B cell (primary cell): ENCODE measurements at regions not wholly inside any gene's neighbourhood (a gene's known extent, or its start where the extent isn't known, plus 50 kb on each side); places are given as distances from the start of the nearest gene placed in this dataset.

ENCODE experiments used
- ATAC-seq: fragments of 200-7000 bp; cut with Tn5 transposase; one replicate; pipeline ENCODE4 v1.10.0; 2021; ENCODE audit warnings: low read depth, mild to moderate bottlenecking, moderate number of reproducible peaks, moderate library complexity
- CTCF ChIA-PET: fragments of 350-600 bp; sonication (Branson Sonifier 250); formaldehyde crosslinking; loops from one replicate; lab custom pipeline; 2021; ENCODE audit warnings: antibody characterized with exemption, inconsistent platforms; lab: Charles Lee
- POLR2A ChIA-PET: fragments of 350-600 bp; sonication (Branson Sonifier 250); formaldehyde crosslinking; loops from one replicate; lab custom pipeline; 2021; ENCODE audit warnings: antibody characterized with exemption; lab: Charles Lee
- DNase-seq: peaks from one replicate; pipeline ENCODE4 v3.0.0; 2013
- H2AFZ ChIP-seq: 2 replicates; pipeline ENCODE4 v1.6.1; 2012; ENCODE audit warnings: mild to moderate bottlenecking, low read depth, low read length; ENCODE audit not compliant: insufficient read depth, poor library complexity, severe bottlenecking
- H3K27ac ChIP-seq, 2 donors: 1 replicate in 1 of 2; 2 replicates in 1 of 2; pipeline ENCODE4 v1.5.1; 2012 to 2013; ENCODE audit warnings: low read length in 2 of 2, mild to moderate bottlenecking in 2 of 2, moderate library complexity in 1 of 2
- H3K27me3 ChIP-seq, 4 experiments: fragments of 200-600 bp in 1 of 4; sonication (generic) in 1 of 4; replicated peaks in 1 of 4; 1 replicate in 2 of 4; 2 replicates in 2 of 4; pipeline versions ENCODE4 v1.6.1 to v1.7.0; 2013 to 2016; ENCODE audit warnings: low read length in 3 of 4, mild to moderate bottlenecking in 2 of 4, mixed read lengths in 1 of 4, moderate library complexity in 1 of 4; ENCODE audit not compliant: insufficient read depth in 4 of 4, control insufficient read depth in 3 of 4; ENCODE audit errors: control extremely low read depth in 1 of 4
- H3K36me3 ChIP-seq, 2 experiments: replicated peaks in 1 of 2; 1 replicate in 1 of 2; 2 replicates in 1 of 2; pipeline versions ENCODE4 v1.6.1 to v1.7.1; 2013; ENCODE audit warnings: low read length in 1 of 2; ENCODE audit not compliant: insufficient read depth in 2 of 2, control insufficient read depth in 1 of 2; ENCODE audit errors: control extremely low read depth in 1 of 2, extremely low read depth in 1 of 2
- H3K4me1 ChIP-seq, 2 donors: fragments of 200-600 bp in 1 of 2; sonication (generic) in 1 of 2; 1 replicate in 1 of 2; 2 replicates in 1 of 2; pipeline versions ENCODE4 v1.5.1 to v1.6.1; 2013 to 2017; ENCODE audit warnings: low read length in 2 of 2; ENCODE audit not compliant: control insufficient read depth in 2 of 2, insufficient read depth in 2 of 2
- H3K4me2 ChIP-seq: replicated peaks from 2 replicates; pipeline ENCODE3; 2012; ENCODE audit warnings: mild to moderate bottlenecking, low read depth, low read length; ENCODE audit not compliant: poor library complexity, severe bottlenecking
- H3K4me3 ChIP-seq, 5 experiments: fragments of 200-600 bp in 1 of 5; sonication (generic) in 1 of 5; 1 replicate in 3 of 5; 2 replicates in 2 of 5; pipeline versions ENCODE4 v1.5.1 to v1.7.0; 2011 to 2016; ENCODE audit warnings: low read length in 4 of 5, mild to moderate bottlenecking in 4 of 5, low read depth in 2 of 5, control low read depth in 1 of 5, moderate library complexity in 1 of 5; ENCODE audit not compliant: insufficient read depth in 1 of 5; ENCODE audit errors: control extremely low read depth in 1 of 5, extremely low read depth in 1 of 5
- H3K79me2 ChIP-seq: fragments of 200-600 bp; sonication (generic); one replicate; pipeline ENCODE4 v1.6.0; 2016; ENCODE audit warnings: low read length; ENCODE audit not compliant: control insufficient read depth, insufficient read depth
- H3K9ac ChIP-seq: fragments of 200-600 bp; sonication (generic); 2 replicates; pipeline ENCODE4 v1.6.1; 2017; ENCODE audit warnings: mild to moderate bottlenecking, low read length, moderate library complexity
- H3K9me3 ChIP-seq, 3 donors: one replicate each; pipeline versions ENCODE4 v1.6.1 to v1.7.1; 2013; ENCODE audit warnings: low read length in 2 of 3; ENCODE audit not compliant: control insufficient read depth in 2 of 3, insufficient read depth in 1 of 3; ENCODE audit errors: control extremely low read depth in 1 of 3
- H4K20me1 ChIP-seq: 2 replicates; pipeline ENCODE4 v1.6.0; 2012; ENCODE audit warnings: mild to moderate bottlenecking, low read length; ENCODE audit not compliant: insufficient read depth, control insufficient read depth, poor library complexity, severe bottlenecking
- H3K27ac Mint-ChIP-seq: one replicate; pipeline ENCODE4 v1.8.0; 2021; ENCODE audit warnings: mixed read lengths
- H3K27me3 Mint-ChIP-seq: one replicate; pipeline ENCODE4 v1.8.0; 2021; ENCODE audit warnings: mixed read lengths
- H3K4me1 Mint-ChIP-seq: one replicate; pipeline ENCODE4 v1.8.0; 2021; ENCODE audit warnings: mixed read lengths
- H3K4me3 Mint-ChIP-seq: one replicate; pipeline ENCODE4 v1.8.0; 2021; ENCODE audit warnings: mixed read lengths
- H3K9me3 Mint-ChIP-seq: one replicate; pipeline ENCODE4 v1.8.0; 2022; ENCODE audit warnings: mixed read lengths; ENCODE audit not compliant: insufficient read depth
- EZH2 ChIP-seq: IDR thresholded peaks from 2 replicates; pipeline ENCODE4 v1.6.1; 2012; ENCODE audit warnings: borderline replicate concordance, low read depth, mild to moderate bottlenecking, moderate library complexity, low read length; ENCODE audit not compliant: insufficient read depth, poor library complexity, severe bottlenecking
- WGBS: methylation state at CpG from one replicate; pipeline ENCODE4 v1.1.5; 2013; ENCODE audit warnings: missing lambda C conversion rate; ENCODE audit not compliant: insufficient coverage; 5-methylcytosine and 5-hydroxymethylcytosine counted together
- intact Hi-C: fragments of 100-400 bp; cut with micrococcal nuclease; formaldehyde crosslinking; loops from one replicate; pipeline ENCODE4 v1.10.0; 2022
- TF ChIP-seq, protein P1 (sequence below): fragments of 200-600 bp; IDR thresholded peaks from one replicate; pipeline ENCODE4 v1.8.0; 2022; ENCODE audit warnings: antibody characterized with exemption, mild to moderate bottlenecking

DNA sequence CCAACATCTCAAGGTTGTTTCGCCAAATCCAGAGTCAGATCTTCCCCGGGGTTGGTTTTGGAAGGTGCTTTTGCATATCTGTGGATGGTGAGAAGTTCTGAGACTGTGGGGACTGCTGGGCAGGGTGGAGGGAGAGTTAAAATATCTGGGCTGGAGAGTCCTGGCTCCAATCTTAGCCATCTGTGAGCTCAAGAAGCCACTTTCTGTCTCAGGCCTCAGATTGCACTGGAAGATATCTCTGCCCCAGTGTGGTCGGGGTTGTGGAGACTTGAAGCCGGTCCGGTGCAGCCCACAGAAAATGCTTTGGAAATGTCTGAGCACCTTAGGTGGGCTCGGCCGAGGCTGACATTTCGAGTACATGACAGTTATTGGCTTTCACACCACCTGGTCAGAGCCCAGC lies 72.2 kb upstream of the SFMBT2 start:
- POLR2A ChIA-PET: no interaction called here
- Histone ChIP-seq H3K4me3 (no peak overlapping the region), H3K79me2 (no peaks in the 10 kb centered on the region), H3K9ac (no peak overlapping the region), H3K4me2 (peak overlapping the region; percentile 16), H3K4me1 (peaks cover 69 to 71% of the 10 kb centered on the region in 2 donors), H3K27me3 (no peaks in the 10 kb centered on the region), H4K20me1 (no peaks in the 10 kb centered on the region), H3K36me3 (no peaks in the 10 kb centered on the region), H3K27ac (no peak overlapping the region), H3K9me3 (peaks cover 0 to under 1% (median 0%) of the 10 kb centered on the region in 3 donors), H2AFZ (no peak overlapping the region)
- intact Hi-C loops: no loop called here
- peaks cover 70% of the 10 kb centered on the region for H3K4me1 Mint-ChIP-seq
- 100% methylated on average over 7 of the region's 8 CpGs for WGBS
- no peak for ATAC-seq
- CTCF ChIA-PET: interaction anchor here (1.3 to 1.5 kb wide), 2 partner anchors 11 to 42 kb away, joined by 3 read pairs; no protein-coding TSS in a partner anchor
- peak overlapping the region; percentile 5 for H3K4me3 Mint-ChIP-seq
- no peaks in the 10 kb centered on the region for H3K27me3 Mint-ChIP-seq
- DNase-seq: no peak
- H3K27ac Mint-ChIP-seq: no peak overlapping the region
- H3K9me3 Mint-ChIP-seq: no peaks in the 10 kb centered on the region
- no peak for TF ChIP-seq EZH2
- TF ChIP-seq, protein P1, sequence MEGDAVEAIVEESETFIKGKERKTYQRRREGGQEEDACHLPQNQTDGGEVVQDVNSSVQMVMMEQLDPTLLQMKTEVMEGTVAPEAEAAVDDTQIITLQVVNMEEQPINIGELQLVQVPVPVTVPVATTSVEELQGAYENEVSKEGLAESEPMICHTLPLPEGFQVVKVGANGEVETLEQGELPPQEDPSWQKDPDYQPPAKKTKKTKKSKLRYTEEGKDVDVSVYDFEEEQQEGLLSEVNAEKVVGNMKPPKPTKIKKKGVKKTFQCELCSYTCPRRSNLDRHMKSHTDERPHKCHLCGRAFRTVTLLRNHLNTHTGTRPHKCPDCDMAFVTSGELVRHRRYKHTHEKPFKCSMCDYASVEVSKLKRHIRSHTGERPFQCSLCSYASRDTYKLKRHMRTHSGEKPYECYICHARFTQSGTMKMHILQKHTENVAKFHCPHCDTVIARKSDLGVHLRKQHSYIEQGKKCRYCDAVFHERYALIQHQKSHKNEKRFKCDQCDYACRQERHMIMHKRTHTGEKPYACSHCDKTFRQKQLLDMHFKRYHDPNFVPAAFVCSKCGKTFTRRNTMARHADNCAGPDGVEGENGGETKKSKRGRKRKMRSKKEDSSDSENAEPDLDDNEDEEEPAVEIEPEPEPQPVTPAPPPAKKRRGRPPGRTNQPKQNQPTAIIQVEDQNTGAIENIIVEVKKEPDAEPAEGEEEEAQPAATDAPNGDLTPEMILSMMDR: no peak

- CTCF ChIA-PET: interaction anchor here (1.3 to 1.9 kb wide), 2 partner anchors 11 to 44 kb away, joined by 5 read pairs; no protein-coding TSS in a partner anchor
- TF ChIP-seq, protein P1: no peak
- TF ChIP-seq EZH2: no peak
- H3K9ac ChIP-seq: no peak overlapping the region
- H4K20me1 ChIP-seq: no peaks in the 10 kb centered on the region
- intact Hi-C loops: loop anchor here (1.0 kb wide), 1 partner anchor 9 kb away; no protein-coding TSS in a partner anchor
- H3K36me3 ChIP-seq: no peaks in the 10 kb centered on the region
- H3K4me1 ChIP-seq: peaks cover 74 to 75% of the 10 kb centered on the region in 2 donors
- no peak overlapping the region for H2AFZ ChIP-seq
- H3K4me3 Mint-ChIP-seq: peak overlapping the region; percentile 77
- H3K27ac Mint-ChIP-seq: peak overlapping the region; percentile 85
- peak overlapping the region; percentile 69 for H3K4me2 ChIP-seq
- H3K9me3 Mint-ChIP-seq: peaks cover 2% of the 10 kb centered on the region
- POLR2A ChIA-PET: interaction anchor here (1.3 kb wide), 1 partner anchor 9 kb away, joined by 7 read pairs; no protein-coding TSS in a partner anchor
- peaks cover 77% of the 10 kb centered on the region for H3K4me1 Mint-ChIP-seq
- peak overlapping the region in 1 of 5 experiments; percentile 42 for H3K4me3 ChIP-seq
- WGBS: 96% methylated on average over 3 of the region's 5 CpGs
- no peaks in the 10 kb centered on the region for H3K79me2 ChIP-seq
- peak; percentile 4 for ATAC-seq
- H3K9me3 ChIP-seq: peaks cover 0 to 7% (median 5%) of the 10 kb centered on the region in 3 donors
- DNase-seq: no peak
- no peaks in the 10 kb centered on the region for H3K27me3 Mint-ChIP-seq
- H3K27me3 ChIP-seq: no peaks in the 10 kb centered on the region
- H3K27ac ChIP-seq: peak overlapping the region; percentile 52 to 73
These were observed 70.5 kb upstream of the SFMBT2 start for GRCh38 chr10:7481368-7481765.
